HL-60/S4 (cell line): ENCODE measurements at regions not wholly inside any gene's neighbourhood (a gene's known extent, or its start where the extent isn't known, plus 50 kb on each side); places are given as distances from the start of the nearest gene placed in this dataset.

Source experiments
- in situ Hi-C: fragments of 300-500 bp; cut with MboI; formaldehyde crosslinking; loops from 2 replicates; pipeline ENCODE4 v1.14.3; 2022; ENCODE audit warnings: low sequenced_read_pairs

DNA sequence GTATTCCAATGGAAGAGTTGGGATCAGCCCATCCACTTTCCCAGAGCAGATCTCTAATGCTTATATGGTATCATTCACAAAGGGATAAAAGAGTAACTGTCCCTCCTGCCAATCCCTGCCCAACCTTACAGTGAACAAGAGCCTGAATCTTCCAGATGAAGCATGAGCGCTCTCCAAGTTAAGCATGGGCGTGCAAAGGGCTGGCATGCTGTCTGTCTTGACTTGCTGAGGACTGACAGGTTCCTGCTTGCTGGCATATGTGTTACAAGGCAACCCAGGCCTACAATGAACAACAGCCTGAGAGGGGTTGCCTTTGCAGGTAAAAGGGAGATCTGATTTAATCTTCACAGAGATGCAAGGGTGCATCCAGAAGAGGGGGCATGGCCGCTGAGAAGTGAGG is 155.6 kb upstream of the SOD1 start:
- in situ Hi-C loops = no loop called here

DNA sequence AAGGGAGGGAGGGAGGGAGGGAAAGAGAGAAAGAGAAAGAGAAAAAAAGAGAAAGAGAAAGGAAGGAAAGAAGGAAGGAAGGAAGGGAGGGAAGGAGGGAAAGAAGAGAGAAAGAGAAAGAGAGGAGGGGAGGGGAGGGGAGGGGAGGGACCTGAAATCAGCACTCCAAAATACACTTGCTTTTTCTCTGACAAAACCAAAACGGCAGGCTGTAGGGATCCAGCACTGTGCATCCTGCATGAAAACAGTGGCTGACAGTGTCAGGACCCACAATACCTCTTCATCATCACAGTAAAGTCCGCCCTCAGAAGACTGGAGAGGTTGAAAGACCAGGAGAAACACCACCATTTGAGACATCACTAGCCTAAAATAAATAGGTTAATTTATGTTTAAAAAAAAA is 156.0 kb upstream of the SOD1 start:
- in situ Hi-C loops = no loop called here

DNA sequence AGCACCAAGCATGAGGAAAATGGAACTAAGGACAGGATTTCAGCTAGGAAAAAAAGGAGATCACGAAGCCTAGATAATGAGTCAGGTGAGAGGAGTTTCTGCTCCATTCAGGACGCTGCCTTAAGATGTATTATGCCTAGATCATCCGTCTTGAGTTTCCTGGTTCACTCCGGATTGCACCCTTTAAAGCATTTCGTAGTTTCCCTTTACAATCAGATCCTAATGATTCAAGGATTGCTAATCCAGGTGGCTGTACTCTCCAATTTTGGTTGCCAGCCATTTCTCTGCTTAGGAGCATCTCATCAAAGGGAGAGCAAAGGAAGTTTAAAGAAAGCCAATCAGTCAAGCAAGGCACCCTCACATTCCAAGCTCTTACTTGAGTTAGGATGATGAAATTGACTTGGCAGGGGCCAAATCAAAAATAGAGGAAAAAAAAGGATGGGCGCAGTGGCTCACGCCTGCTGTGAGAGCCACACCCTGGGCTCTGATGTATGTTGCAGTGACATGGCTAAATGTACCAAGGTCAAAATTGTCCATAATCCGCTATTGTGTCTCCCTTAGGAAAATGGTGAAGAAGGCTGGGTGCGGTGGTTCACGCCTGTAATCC is 156.9 kb upstream of the SOD1 start:
- in situ Hi-C loops = no loop called here

- in situ Hi-C loops = no loop called here
Measured at GRCh38 chr21:31501926-31502325, 157.6 kb upstream of the SOD1 start.

DNA sequence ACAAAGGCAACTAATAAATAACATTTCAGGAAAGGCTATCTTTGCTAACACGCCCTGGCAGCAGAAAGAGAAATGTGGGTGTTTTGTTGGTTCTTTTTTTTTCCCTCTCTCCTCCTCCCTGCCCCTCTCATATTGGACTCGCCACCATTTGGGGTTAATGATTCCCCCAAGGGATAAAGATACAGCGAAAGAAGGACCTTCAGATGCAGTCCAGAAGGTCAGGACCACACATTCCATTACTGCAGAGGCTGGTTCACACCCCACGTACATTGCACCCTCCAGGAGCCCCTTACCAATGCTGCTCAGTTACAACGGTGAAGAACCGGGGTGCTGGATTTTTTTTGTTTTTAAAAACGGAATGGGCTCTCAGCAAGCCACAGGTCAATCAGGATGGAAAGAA is 156.9 kb upstream of the TIAM1 start:
- in situ Hi-C loops = no loop called here

GRCh38 chr21:31500071-31500470 is 156.0 kb upstream of the TIAM1 start:
- in situ Hi-C loops = no loop called here

DNA sequence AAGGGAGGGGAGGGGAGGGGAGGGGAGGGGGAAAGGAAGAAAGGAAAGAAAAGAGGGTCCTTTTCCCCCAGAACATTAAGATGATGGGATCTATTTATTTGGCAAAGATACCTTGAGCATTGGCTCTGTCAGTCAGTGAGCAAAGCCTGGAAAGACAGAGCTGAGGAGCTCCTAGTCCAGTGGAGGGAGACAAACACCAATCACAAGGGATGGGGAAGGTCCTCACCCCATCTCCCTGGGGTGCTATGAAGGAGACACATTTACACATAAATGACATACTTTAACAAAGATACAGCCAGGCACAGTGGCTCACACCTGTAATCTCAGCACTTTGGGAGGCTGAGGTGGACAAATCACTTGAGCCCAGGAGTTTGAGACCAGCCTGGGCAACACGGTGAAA is 154.9 kb upstream of the TIAM1 start:
- in situ Hi-C loops = no loop called here

DNA sequence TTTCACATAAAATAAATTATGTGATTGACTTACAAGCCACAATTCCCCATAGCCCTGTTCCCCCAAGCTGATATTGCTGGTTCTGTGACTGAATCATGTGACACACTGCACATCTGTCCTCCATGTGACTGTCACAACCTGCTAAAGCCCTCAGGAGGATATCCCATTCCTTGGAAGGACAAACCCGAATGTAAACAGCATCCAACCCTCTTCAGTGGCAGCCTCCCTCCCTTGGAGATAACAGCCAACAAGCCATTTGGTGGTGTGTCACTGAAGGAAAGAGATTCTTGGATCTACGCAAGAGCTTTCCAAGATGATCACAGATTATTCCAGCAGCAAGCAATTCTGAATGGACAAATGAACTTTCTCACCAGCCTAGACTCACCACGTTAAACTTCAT is 153.9 kb upstream of the TIAM1 start:
- in situ Hi-C loops = no loop called here

- in situ Hi-C loops = no loop called here
Measured at GRCh38 chr21:31493350-31493880, 149.4 kb upstream of the TIAM1 start.

- in situ Hi-C loops = no loop called here
Measured at GRCh38 chr21:31491617-31492016, 147.6 kb upstream of the TIAM1 start.

DNA sequence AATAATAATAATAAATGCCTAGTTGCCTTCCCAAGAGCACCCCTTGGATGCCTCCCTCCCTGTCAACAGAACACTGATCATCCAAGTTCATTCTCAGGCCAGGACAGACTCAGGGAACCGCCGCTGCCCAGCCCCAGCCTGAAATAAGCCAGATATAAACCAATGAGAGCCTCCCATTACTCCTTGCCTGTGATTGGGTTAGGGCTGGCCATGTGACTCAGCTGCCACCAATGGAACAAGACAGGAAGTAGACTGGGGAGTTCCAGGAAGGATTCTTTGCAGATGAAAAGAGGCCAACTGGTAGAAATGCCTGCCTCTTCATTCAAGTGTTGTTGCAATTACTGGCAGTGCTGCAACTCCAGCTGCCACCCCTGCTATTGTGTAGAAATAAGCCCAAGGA is 146.4 kb upstream of the TIAM1 start:
- in situ Hi-C loops = no loop called here

DNA sequence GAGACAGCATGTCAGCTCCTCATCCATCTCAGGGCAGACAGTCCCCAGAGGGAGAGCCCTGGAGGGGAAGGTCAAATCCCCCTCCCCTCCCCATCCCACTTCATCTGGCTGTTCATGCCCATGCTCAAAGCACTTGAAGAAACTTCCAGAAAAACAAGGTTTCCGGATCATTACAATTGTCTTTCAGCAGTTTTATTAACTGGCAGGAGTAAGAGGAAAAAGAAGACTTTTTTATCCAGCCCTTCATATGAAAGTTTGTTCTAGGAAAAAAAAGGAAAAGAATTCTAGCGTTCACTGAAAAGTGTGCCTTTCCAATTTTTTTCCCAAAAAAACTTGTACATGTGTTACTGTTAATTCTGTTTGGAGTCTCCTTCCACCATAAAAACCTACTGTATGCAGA is 145.7 kb upstream of the TIAM1 start:
- in situ Hi-C loops = no loop called here

- in situ Hi-C loops = no loop called here
Measured at GRCh38 chr21:31489014-31489413, 145.0 kb upstream of the TIAM1 start.

- in situ Hi-C loops = no loop called here
Measured at GRCh38 chr21:31484219-31484618, 140.2 kb upstream of the TIAM1 start.

- in situ Hi-C loops = no loop called here
Measured at GRCh38 chr21:31483146-31483545, 139.1 kb upstream of the TIAM1 start.

DNA sequence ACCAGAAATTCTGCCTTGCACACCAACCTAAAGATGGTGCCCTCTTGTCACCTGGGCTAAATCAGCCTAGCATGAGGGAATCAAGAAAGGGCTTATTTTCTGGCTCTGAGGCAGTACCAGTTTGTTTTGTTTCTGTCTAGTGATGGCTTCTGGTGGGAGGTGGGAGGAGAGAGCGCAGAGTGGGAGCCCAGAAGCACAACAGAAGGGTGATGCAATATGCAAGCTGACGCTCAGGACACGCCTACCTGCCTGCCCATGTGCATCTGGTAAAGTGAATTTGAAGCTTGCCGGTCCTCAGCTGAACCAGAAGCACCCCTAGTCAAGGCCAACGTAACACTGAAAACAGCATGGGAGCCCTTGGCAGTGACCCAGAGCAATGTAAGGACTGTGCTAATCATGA is 138.4 kb upstream of the TIAM1 start:
- in situ Hi-C loops = no loop called here

DNA sequence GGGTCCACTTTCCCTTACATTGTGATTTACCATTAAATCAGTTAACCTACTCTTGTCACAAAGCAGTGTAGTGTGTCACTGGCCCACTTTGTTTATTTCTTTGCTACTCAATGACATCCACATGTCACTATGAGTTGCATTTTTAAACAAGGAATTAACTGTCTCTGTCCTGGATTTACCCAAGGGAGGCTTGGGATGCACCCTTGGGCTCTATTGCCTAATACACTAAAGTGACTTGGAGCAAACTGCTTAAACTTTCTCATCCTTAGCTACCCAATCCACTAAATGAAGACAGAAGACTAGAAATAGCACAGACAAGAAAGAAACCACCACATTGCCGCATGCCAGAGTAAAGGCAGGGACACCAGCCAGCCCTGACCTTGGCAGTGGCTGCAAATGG is 136.2 kb upstream of the TIAM1 start:
- in situ Hi-C loops = no loop called here

GRCh38 chr21:31479714-31480113 is 135.7 kb upstream of the TIAM1 start:
- in situ Hi-C loops = no loop called here

- in situ Hi-C loops = no loop called here
Measured at GRCh38 chr21:31479222-31479621, 135.2 kb upstream of the TIAM1 start.

DNA sequence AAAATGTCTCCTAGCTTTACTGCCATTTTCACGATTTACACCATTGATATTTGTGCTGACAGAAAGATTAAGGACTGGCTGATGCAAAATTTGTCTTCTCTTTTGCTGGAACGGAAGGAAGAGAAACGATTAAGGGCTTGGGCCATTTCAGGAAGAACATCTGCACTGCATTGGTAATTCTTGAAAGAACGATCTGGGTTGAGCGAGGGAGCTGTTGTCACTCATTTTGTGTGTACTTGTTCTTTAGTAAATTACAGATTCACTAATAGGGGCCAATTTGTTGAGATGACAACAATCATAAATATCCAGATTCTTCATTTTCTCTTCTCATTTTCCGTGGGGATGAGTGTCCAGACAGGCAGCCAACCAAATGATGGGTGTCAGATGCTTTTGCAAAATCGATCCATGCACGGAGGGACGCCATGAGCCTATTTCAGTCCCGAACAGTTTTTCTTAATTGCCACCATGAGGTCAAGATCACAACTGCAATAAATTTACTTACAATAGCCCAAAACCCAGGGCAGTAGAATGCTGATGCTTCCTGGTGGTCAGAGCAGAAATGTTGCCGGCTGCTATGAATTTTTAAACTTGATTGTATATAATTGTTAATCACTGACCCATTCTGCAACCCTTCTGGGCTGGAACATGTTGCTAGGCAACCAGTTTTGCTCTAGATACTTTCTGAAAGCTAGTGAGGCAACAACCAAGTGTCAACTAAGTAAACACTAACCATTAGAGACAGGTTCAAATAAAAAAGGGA is 132.4 kb upstream of the TIAM1 start:
- in situ Hi-C loops = no loop called here

DNA sequence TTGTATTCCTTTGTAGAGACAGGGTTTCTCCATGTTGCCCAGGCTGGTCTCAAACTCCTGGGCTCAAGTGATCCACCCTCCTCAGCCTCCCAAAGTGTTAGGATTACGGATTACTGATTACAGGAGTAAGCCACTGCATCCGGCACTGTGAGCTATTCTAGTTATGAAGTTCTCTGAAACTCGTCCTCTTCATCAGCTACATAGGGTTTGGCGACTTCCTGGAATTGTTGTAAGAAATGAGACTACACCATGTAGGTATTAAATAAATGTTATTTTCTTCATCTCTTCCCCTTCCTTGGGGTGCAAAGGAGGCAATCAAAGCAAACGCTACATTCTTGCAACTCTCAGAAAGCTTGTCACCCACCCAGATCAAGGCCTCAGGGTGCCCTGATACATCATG is 131.2 kb upstream of the TIAM1 start:
- in situ Hi-C loops = no loop called here

DNA sequence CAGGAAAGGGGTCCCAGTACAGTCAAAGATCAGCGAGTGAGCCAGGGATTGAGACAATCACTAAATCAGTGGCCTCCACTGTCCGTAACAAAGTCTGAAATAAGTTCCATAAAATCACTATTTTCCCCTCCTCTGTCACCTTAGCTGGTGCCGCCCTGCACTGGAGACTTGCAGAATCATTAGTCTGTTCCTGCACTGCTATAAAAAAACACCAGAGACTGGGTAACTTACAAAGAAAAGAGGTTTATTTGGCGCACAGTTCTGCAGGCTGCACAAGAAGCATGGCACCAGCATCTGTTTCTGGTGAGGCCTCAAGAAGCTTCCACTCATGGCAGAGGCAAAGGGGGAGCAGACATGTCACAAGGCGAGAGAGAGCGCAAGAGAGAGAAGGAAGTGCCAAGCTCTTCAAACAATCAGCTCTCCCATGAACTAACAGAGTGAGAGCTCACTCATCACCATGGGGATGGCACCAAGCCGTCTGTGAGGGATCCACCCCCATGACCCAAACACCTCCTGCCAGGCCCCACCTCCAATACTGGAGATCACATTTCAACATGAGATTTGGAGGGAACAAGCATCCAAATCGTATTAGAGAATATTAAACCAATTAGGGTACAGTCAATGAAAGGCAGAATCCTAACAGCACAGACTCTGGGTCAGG is 129.8 kb upstream of the TIAM1 start:
- in situ Hi-C loops = no loop called here
